ENCODE measurements at regions not wholly inside any gene's neighbourhood (a gene's known extent, or its start where the extent isn't known, plus 50 kb on each side); places are given as distances from the start of the nearest gene placed in this dataset.

DNA sequence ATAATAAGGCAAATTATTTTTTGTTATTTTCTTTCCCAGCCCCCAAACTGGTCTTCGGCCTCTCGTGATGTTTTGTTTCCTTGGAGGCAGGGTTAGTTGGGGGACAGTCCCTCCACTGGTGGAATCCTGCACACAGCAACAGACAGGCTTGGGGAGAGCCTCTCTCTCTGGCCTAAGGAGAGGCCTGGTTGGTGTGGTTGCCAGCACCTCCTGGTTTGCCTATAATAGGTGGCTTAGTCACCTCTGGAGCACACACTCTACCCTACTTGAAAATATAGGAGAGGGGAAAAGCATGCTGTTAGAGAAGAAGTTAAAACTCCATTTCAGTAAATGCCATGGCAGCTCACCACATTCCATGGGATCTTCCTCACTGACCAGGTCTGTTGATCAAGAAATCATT is 417.2 kb upstream of the MEIS1 start:
- H3K4me1 ChIP-seq, result no peaks in the 10 kb centered on the region
- H3K27me3 ChIP-seq, result no peaks in the 10 kb centered on the region
- TF ChIP-seq, protein P1, sequence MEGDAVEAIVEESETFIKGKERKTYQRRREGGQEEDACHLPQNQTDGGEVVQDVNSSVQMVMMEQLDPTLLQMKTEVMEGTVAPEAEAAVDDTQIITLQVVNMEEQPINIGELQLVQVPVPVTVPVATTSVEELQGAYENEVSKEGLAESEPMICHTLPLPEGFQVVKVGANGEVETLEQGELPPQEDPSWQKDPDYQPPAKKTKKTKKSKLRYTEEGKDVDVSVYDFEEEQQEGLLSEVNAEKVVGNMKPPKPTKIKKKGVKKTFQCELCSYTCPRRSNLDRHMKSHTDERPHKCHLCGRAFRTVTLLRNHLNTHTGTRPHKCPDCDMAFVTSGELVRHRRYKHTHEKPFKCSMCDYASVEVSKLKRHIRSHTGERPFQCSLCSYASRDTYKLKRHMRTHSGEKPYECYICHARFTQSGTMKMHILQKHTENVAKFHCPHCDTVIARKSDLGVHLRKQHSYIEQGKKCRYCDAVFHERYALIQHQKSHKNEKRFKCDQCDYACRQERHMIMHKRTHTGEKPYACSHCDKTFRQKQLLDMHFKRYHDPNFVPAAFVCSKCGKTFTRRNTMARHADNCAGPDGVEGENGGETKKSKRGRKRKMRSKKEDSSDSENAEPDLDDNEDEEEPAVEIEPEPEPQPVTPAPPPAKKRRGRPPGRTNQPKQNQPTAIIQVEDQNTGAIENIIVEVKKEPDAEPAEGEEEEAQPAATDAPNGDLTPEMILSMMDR (IDR thresholded peaks at IDR 0.05), result no peak
- H3K27ac ChIP-seq, result no peak overlapping the region
- intact Hi-C loops (cut with DNase I), result no loop called here
- DNase-seq, result no peak
- H3K9me3 ChIP-seq, result no peaks in the 10 kb centered on the region
- peak; percentile 83 for ATAC-seq
- no peak overlapping the region for H3K4me3 ChIP-seq
- no peaks in the 10 kb centered on the region for H3K36me3 ChIP-seq

DNA sequence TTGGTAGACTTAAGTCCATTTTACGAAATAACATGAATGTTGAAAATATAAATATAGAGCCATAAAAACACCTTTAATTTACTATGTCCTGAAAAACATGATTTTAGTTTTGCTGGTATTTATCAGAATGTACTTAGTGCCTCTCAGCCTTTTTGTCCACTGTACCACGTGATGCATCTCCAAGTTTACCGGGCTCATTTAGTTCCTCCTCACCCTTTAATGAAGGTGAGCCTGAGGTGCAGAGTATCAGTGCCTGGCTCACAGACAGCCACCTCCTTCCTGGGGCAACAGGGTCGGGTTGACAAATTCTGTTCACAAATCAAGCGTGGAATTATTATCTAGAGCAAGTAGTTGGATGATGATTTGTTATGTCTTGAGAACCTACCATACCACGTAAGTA is 420.5 kb upstream of the MEIS1 start:
- intact Hi-C loops (cut with DNase I), result no loop called here
- ATAC-seq (no peak), DNase-seq (no peak)
- H3K4me1 ChIP-seq, result no peaks in the 10 kb centered on the region
- no peaks in the 10 kb centered on the region for H3K27me3 ChIP-seq
- H3K4me3 ChIP-seq, result no peak overlapping the region
- no peaks in the 10 kb centered on the region for H3K9me3 ChIP-seq
- no peak overlapping the region for H3K27ac ChIP-seq
- TF ChIP-seq, protein P1 (IDR thresholded peaks at IDR 0.05), result no peak
- H3K36me3 ChIP-seq, result no peaks in the 10 kb centered on the region

DNA sequence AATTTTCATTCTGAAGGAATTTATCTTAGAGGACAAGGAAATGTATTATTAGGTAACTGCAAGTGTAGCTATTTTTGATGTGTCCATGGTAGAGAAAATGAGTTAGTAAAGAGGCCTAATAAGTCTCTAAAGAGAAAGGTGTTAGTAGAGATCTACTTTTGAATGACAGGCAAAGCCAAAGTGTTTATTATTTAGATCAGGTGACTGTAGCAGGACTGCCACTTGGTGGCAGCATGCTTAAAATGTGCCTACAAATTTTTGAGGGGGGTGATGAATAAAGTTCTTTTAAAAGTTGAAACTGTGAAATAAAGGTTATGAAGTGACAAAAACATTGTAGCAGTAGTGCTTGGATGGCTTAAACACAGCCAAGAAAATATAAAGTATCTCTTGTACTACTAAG is 421.5 kb upstream of the MEIS1 start:
- Histone ChIP-seq H3K27me3 (no peaks in the 10 kb centered on the region), H3K27ac (no peak overlapping the region), H3K9me3 (no peaks in the 10 kb centered on the region), H3K36me3 (no peaks in the 10 kb centered on the region), H3K4me3 (no peak overlapping the region), H3K4me1 (no peaks in the 10 kb centered on the region)
- DNase-seq, result no peak
- TF ChIP-seq, protein P1 (IDR thresholded peaks at IDR 0.05), result peak; percentile 15
- no peak for ATAC-seq
- intact Hi-C loops (cut with DNase I), result no loop called here

DNA sequence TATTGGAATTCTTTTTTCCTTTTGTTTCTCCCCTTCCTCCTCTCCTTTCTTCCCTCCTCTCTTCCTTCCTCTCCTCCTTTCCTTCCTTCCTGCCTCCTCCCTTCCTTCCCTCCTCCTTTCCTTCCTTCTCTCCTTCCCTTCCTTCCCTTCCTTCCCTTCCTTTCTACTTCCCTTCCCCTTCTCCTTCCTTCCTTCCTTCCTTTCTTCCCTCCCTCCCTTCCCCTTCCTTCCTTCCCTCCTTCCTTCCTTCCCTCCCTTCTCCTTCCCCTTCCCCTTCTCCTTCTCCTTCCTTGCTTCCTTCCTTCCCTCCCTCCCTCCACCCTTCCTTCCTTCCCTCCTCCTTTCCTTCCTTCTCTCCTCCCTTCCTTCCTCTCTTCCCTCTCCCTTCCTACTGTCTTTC is 431.0 kb upstream of the MEIS1 start:
- Histone ChIP-seq H3K27me3 (no peaks in the 10 kb centered on the region), H3K27ac (no peak overlapping the region), H3K4me3 (no peak overlapping the region), H3K9me3 (no peaks in the 10 kb centered on the region), H3K4me1 (no peaks in the 10 kb centered on the region), H3K36me3 (no peaks in the 10 kb centered on the region)
- ATAC-seq (no peak), DNase-seq (no peak)
- TF ChIP-seq, protein P1 (IDR thresholded peaks at IDR 0.05), result no peak
- intact Hi-C loops (cut with DNase I), result no loop called here

DNA sequence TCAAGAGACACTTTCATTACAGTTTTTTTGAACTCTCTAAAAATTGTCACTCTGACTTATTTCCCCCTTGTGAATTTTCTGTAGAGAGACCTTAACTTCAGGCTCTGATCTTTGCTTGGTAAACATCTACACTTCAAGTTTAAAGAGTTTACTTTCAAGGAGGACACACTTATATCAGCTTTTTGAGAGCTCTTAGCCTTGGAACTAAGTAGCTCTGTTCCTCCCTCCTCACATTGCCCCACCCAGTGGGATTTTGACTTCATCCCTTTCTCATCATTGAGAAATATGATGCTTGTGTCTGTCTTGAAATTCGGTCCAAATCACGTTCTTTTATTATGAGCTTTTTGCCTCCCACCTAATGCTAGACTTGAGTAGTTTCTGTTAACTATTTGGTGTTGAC is 433.4 kb upstream of the MEIS1 start:
- H3K36me3 ChIP-seq, result no peaks in the 10 kb centered on the region
- no peaks in the 10 kb centered on the region for H3K27me3 ChIP-seq
- H3K4me3 ChIP-seq, result no peak overlapping the region
- no peaks in the 10 kb centered on the region for H3K9me3 ChIP-seq
- intact Hi-C loops (cut with DNase I), result no loop called here
- peak; percentile 63 for ATAC-seq
- no peak for DNase-seq
- no peaks in the 10 kb centered on the region for H3K4me1 ChIP-seq
- H3K27ac ChIP-seq, result no peak overlapping the region
- TF ChIP-seq, protein P1 (IDR thresholded peaks at IDR 0.05), result no peak

DNA sequence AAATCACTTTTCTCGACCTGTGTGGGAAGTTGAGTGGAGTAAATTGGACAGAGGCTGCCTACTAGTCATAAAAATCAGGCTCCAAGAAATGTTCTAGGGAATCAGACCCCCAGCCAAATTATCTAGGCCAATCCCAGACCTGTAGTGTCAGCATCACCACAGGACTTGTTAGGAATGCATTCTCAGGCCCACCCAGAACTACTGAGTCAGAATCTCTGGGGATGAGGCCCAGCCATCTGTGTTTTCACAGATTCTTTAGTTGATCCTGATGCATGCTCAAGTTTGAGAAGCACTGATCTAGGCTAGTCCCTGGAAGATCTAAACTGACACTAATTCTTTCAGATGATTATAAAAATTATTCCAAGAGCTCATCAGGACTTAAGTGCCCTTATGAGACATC is 434.0 kb upstream of the MEIS1 start:
- no peak for ATAC-seq
- Histone ChIP-seq H3K9me3 (no peaks in the 10 kb centered on the region), H3K27ac (no peak overlapping the region), H3K4me1 (no peaks in the 10 kb centered on the region), H3K4me3 (no peak overlapping the region), H3K36me3 (no peaks in the 10 kb centered on the region), H3K27me3 (no peaks in the 10 kb centered on the region)
- DNase-seq, result no peak
- intact Hi-C loops (cut with DNase I), result no loop called here
- TF ChIP-seq, protein P1 (IDR thresholded peaks at IDR 0.05), result no peak

Measured in upper lobe of right lung (tissue), 1 donor.